ENCODE measurements at regions not wholly inside any gene's neighbourhood (a gene's known extent, or its start where the extent isn't known, plus 50 kb on each side); places are given as distances from the start of the nearest gene placed in this dataset.
"Not testable (repeated sequence)": the region's sequence is repeated elsewhere in the genome, so short reads cannot be mapped to it uniquely, and the experiment has no call there.

DNA sequence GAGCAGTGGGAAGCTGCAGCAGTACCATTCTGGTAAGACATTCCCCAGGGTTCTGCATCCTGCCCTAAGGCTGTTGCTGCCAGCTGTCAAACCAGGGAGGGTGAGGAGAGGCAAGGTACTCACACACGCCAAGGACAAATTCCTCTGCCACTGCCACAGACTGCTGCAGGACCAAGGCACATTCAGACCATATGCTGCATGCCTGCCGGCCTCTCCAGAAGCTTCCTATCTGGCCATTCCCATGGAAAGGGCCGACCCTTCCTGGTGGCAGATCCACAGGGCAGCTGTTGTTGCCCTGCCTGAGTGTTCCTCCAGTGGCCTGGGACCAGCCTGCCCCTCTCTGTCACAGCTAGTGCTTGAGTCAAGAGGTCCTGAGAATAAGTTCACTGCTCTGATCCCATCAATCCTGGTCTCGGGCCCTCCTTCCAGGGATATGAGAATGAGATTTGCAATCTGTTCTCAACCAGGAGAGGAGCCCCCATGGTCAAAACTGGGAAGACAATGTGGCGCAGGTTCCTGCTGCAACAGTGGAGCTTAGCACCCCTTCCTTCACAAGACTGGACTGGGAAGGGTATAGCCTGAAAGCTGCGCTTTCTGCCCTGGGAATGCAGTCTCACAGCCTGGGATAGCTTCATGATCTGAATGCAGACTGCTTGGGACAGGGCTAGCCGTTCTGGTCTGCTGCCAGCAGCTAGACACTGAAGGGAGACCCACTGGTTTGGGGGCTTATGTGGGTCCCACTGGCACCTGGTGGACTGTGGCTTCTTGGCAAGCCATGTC is 342.5 kb upstream of the NDST3 start:
- DNase-seq (ENCODE audit: low read depth) = no peak

DNA sequence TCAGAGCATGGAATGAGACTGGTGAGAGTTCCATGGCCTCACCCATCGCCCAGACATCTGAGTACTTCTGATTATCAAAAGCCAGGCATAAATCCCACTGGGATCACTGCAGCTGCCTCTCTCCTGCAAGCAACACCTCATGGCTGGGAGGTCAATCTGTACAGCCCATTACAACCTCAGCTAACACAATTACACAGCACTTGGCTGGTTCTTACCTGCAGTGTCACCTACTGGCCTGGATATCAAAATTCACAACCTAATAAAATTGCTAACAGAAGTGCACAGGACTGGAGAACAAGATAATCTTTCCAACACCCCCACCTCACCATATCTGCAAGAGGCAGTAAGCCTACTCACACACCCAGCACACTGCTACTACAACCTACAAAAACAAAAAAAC is 341.7 kb upstream of the NDST3 start:
- DNase-seq (ENCODE audit: low read depth) = no peak

DNA sequence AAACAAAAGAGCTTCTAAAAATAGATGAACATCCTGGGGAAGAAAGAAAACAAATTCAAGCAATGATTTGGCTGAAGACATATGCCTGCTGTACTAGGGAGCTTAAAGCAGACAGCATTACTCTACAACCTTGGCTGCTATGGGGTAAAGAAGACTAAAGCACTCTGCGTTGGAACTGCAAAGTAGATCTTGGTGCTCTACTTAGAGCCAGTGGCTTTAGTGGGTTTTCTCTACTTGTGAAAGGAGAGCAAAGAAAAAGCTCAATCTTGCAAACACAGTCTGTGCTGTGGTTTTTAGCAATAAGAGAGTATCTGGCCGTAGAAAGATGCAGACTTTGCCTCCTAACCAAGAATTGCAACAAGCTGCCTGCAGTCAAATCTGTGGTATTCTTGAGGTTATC is 334.7 kb upstream of the NDST3 start:
- no peak for DNase-seq (ENCODE audit: low read depth)

DNA sequence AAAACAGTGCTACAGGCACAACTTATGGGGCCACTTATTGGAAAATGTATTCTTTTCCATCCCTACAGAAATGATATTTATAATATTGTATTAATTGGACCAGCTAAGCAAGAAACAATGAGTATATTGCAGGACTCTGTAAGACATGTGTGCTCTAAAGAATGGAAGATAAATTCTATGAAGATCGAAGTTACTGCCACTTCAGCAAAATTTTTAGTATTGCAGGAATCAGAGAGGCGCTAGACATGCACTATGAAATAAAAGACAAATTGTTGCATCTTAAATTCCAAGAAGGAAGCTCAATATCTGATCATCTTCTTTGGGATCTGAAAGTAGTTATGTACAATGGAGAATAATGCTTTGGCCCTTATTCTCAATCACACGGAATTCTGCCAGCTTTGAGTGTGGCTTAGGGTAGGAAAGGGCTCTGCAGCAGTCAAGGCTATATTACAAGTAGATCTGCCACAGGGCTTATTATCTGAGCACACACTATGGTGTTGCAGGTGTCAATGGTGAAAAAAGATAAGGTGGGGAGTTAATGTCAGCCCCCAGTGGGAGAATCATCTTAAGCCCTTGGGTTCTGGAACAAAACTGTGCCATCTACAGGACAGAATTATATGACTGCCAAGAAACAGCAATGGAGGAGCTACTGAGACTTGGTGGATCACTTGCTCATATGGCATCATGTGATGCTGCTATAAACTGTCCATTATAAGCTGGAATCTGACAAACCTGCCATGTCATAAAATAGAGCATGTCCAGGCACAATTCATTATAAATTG is 334.0 kb upstream of the NDST3 start:
- DNase-seq (ENCODE audit: low read depth) = no peak

DNA sequence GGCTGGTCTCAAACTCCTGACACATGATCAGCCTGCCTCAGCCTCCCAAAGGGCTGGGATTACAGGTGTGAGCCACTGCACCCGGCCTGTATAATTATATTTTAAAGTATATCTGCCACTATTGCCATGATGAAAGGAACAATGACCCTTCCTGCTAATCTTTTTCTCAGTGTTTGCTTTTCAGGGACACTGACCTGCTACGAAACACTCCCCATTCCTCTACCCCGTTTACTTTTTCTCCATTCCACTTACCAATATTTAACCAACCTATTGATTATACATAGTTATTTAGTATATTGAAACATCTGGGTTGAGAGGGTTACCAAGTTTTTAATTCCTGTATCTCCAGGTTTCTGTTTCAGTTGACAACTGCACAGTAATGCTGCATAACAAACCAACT is 331.9 kb upstream of the NDST3 start:
- DNase-seq (ENCODE audit: low read depth) = no peak

DNA sequence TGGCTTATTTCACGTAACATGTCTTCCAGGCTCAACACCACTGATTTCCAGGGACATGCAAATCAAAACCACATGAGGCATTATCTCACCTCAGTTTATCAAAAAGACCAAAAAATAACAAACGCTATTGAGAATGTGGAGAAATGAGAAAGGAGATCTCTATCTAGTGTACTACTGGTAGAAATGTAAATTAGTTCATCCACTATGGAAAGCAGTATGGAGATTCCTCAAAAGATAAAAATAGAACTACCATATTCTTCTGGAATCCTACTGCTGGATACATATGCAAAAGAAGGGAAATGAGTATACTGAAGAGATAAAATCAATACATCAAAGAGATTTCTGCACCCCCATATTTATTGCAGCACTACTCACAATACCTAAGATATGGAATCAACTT is 329.6 kb upstream of the NDST3 start:
- DNase-seq (ENCODE audit: low read depth) = no peak

DNA sequence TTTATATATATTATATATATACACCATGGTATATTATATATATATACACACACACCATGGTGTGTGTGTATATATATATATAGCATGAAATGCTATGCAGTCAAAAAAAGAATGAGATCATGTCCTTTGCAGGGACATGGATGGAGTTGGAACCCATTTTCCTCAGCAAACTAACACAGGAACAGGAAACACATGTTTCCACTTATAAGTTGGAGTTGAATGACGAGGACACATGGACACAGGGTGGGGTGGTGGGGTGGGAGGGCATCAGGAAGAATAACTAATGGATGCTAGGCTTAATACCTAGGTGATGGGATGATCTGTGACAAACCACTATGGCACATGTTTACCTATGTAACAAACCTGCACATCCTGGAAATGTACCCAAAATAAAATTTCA is 293.6 kb upstream of the NDST3 start:
- DNase-seq (ENCODE audit: low read depth) = no peak

DNA sequence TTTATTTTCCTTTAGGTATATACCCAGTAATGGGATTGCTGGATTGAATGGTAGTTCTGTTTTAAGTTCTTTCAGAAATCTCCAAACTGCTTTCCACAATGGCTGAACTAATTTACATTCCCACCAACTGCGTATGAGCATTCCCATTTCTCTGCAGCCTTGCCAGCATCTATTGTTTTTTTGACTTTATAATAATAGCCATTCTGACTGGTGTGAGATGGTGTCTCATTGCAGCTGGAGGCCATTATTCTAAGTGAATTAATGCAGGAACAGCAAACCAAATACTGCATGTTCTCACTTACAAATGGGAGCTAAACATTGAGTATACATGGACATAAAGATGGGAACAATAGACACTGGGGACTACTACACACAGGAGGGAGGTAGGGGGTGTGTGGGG is 288.9 kb upstream of the NDST3 start:
- not testable (repeated sequence) for DNase-seq (ENCODE audit: low read depth)

DNA sequence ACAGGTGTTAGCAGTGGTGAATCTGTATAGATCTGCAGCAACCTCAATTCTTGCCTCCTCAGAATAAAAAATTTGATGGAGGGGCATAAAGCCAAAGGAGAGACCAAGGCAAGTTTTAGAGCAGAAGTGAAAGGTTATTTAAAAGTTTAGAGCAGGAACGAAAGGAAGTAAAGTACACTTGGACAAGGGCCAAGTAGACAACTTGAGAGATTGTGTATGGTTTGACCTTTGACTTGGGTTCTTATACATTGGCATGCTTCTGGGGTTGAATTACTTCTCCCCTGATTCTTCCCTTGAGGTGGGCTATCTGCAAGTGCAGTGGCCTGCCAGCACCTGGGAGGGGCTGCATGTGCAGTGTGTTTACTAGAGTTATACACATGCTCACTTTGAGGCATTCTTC is 278.8 kb upstream of the NDST3 start:
- DNase-seq (ENCODE audit: low read depth) = no peak

DNA sequence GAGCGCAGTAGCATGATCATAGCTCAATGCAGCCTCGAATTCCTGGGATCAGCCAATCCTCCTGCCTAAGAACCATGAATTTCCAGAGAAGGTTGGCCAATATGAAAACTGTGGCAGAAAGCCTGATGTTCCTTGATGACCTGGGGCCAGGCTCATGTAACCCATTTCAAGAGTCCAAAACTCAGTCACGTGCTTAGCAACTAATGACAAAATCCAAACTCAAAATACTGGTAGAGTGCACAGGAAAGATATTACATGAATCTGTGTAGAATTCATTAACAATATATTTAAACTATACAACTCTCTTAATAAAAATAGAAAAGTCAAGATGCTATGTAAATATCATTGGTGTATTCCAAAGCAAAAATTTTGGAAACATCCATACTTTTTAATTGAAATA is 265.7 kb upstream of the NDST3 start:
- DNase-seq (ENCODE audit: low read depth) = no peak

DNA sequence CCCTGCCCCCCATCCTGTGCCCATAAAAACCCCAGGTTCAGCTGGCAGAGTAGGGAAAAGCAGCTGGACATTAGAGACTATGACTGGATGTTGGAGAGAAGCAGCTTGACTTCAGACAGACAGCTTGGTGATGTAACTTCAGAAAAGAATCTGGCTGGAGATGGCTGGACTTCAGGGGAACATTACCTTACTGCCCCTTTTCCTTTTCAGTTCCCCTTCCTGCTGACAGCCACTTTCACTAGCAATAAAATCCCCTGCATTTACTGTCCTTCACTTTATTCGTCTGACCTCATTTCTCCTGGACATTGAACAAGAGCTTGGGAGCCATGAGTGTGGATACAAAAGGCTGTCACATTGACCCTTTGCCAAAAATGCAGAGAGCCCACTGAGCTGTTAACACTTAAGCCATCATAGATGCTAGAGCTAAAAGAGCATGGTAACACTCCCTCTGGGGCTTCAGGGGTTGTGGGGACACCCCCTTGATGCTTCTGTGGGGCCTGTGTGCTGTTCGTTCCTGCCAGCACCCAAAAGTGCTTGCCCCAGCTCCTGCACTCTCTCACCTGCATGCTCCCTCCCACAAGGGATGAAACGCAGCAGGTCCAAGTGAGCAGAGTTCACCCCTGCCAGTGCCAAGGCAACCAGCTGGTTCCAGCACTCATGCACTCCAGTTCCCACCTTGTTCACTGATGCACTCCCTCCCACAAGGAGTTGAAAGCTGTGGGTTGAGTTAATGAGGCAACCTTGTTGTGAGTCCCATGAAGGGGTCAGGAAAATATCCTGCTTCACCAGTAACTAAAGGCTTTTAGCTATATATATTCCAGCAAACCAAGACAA is 263.8 kb upstream of the NDST3 start:
- no peak for DNase-seq (ENCODE audit: low read depth)

DNA sequence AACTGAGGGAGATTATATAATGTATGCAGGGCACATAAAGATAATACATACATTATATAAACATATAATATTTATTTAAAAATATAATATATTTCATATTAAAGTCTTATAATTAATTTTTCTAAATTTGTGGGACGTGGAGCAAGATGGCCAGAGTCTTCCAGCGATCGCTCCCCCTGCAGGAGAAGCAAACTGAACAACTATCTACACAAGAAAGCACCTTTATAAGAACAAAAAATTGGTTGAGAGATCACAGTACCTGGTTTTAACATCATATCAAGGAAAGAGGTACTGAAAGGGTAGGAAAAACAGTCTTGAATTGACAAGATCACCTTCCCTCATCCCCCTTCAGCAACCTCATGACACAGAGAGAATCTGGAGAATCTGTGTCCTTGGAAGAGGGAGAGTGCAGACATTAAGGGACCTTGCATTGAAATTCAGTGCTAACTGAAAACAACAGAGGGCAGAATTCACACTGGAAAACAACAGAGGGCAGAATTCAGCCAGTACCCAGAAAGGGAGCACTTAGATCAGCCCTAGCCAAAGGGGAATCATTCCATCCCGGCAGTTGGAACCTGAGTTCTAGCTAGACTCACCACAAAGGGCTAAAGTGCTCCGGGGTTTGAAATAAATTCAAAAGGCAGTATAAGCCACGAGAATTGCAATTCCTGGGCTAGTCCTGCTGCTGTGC is 262.5 kb upstream of the NDST3 start:
- no peak for DNase-seq (ENCODE audit: low read depth)

DNA sequence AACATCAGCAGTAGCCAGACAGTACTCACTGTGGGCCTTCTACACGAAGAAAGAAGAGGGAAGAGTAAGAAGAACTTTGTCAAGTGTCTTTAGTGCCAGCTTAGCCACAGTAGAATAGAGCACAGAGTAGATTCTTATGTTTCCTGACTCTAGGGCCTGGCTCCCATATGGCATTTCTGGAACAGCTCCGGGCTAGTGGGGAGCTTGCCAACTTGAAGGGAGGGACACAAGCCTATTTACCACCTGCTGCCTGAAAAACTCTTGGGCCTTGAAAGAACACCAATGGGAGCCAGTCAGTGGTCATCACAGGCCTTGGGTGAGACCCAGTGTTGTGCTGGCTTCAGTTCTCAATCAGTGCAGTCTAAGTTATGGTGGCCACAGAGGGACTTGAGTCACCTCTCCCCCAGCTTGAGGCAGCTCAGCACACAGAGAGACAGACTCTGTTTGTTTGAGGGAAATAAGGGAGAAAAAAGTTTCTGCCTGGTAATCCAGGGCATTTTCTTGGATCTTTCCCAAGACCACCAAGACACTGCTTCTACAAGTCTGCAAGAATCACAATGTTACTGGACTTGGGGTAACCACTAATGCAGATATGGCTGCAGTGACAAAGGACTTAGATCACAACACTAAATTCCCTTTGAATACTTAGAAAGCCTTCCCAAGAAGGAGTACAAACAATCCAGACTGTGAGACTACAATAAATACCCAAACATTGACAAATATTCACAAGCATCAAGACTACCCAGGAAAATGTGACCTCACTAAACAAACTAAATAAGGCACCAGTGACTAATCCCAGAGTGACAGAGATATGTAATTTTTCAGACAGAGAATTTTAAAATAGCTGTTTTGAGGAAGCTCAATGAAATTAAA is 261.0 kb upstream of the NDST3 start:
- DNase-seq (ENCODE audit: low read depth) = no peak

DNA sequence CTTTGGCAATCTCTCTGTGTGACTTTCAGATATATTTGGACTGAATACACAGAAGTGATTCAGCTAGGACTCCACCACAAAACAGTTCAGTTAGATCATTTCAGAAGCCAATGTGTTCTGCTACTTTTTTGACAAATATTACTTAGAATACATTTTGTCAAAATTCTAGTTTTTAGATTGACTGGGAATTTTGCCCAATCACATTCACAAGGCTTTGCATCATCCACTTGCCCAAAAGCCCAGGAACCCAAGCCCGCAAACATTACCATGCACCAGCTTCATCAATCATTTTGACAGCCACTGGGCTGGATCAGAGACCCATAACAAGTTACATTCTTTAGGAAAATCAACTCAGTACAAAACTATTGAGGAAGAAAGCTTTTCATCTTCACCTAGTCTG is 256.6 kb upstream of the NDST3 start:
- DNase-seq (ENCODE audit: low read depth) = no peak

DNA sequence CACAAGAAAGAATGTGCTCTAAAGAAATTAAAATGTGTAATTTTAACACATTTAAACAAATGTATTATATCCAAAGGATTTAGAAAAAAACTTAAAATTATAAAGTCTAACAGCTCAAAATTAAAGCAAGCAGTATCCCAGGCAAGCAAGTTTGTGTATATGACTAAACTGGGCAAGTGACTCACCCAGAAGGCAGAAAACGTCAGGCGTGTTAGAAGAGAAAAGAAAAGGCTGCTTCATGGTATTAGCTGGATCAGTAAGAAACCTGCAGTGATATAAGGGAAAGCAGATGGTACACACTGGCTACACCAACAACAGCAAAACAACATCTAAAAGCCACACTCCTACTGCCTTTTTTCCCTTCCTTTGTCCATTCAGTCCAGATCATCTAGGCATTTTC is 250.6 kb upstream of the NDST3 start:
- DNase-seq (ENCODE audit: low read depth) = no peak

DNA sequence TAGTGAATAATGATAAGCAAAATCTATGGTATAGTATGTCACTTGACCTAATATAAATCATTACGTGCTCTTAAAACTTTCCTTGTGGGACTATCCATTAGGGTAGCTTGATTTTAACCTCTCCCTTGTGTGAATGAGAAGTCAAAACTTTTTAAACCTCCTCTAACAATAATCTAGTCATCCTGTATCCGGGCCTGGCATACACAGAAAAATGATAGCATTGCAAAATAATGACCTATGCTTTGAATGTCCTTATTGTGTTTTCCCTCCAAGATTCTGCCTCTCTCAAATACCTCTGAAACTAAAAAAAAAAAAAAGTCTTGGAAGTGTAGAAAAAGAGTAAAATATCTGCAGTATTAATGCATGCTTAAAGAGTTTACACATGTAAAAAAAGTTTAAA is 250.0 kb upstream of the NDST3 start:
- DNase-seq (ENCODE audit: low read depth) = no peak

DNA sequence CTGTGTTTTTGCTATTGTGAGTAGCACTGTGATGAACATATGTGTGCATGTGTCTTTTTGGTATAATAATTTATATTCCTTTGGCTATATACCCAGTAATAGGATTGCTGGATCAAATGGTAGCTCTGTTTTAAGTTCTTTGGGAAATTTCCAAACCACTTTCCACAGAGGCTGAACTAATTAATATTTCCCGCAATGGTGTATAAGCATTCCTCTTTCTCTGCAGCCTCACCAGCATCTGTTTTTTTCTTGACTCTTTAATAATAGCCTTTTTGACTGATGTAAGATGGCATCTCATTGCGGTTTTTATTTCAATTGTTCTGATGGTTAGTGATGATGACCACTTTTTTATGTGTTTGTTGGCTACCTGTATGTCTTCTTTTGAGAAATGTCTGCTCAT is 247.7 kb upstream of the NDST3 start:
- DNase-seq (ENCODE audit: low read depth) = no peak

DNA sequence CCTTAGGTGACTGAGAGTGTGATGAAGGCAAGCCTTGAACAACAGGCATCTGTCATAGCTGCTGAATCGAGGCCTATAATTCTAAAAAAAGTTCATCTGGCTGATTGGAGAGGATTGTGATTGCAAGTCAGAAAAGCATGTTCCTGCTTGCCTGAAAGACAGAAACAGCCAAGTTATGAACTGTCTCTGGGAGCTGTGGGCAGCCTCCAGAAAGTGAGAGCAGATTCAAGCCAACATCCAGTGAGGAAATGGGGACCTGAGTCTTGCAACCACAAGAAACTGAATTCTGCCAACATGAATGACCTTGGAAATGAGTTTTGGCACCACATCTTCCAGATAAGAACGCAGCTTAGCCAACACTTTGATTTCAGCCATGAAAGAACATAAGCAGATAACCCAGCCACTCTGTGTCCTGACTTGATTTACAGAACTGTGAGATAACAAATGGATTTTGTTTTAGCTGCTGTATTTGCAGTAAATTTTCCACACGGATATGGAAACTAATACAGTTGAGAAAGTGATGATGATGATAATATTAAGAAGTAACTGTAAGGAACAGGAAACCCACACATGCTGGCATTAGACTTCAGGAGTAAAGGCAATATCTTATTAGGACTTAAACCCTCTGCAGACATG is 240.3 kb upstream of the NDST3 start:
- no peak for DNase-seq (ENCODE audit: low read depth)

DNA sequence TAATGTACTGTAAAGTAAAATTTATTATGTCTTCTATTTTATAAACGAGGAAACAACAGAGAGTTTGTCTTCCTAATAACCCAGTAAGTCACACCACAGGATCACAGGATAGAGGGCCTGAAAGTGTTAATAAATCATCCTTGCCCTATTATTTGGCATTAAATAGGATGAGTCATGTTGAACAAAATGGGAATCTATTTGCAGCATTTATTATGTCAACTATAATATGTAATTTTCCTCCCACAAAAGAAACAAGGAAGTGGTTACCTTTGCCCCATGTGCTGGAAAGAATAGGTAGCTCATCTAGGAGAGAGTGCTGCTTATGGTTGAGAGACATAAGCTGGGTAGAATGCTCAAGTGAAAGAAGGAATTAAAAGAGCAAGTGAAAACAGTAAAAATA is 237.6 kb upstream of the NDST3 start:
- no peak for DNase-seq (ENCODE audit: low read depth)

DNA sequence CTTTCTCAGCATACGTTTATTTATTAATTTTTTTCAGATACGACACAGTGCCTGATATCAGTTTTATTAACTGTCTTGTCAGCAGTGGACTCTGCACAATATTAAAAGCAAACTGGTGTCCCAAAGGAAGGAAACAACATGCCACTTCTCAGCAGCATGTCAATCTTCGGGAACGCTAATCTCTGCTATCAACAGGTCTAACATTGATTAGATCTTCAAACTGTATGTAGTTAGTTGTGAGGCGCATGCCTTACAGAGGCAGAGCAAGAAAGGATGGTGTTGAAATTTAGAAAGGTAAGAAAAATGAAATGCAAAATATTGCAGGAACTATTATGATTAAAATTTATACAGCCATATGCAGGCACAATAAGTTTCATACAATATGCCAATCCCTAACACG is 233.7 kb upstream of the NDST3 start:
- DNase-seq (ENCODE audit: low read depth) = no peak
